ENCODE measurements at regions not wholly inside any gene's neighbourhood (a gene's known extent, or its start where the extent isn't known, plus 50 kb on each side); places are given as distances from the start of the nearest gene placed in this dataset.

GRCh38 chr16:72644911-72645310, 403.0 kb downstream of the ZFHX3 start:
- H3K27ac ChIP-seq (ENCODE audit: low read depth, low read length), result no peak overlapping the region
- H3K27me3 ChIP-seq (ENCODE audit: control insufficient read depth, low read length), result no peaks in the 10 kb centered on the region
- TF ChIP-seq EZH2phosphoT487 (IDR thresholded peaks at IDR 0.05; ENCODE audit: borderline replicate concordance, low read length), result no peak
- no peak for TF ChIP-seq CTCF (IDR thresholded peaks at IDR 0.05; ENCODE audit: low read depth, low read length, poor library complexity, severe bottlenecking)

GRCh38 chr16:72639494-72639893, 408.4 kb downstream of the ZFHX3 start:
- Histone ChIP-seq H3K27me3 (ENCODE audit: control insufficient read depth, low read length) (no peaks in the 10 kb centered on the region), H3K36me3 (ENCODE audit: control insufficient read depth, low read length) (no peaks in the 10 kb centered on the region), H3K79me2 (ENCODE audit: control insufficient read depth, low read length) (peaks cover 36% of the 10 kb centered on the region), H3K4me2 (ENCODE audit: low read length) (no peak overlapping the region), H3K9me2 (replicated peaks; ENCODE audit: control insufficient read depth, low read length) (no peaks in the 10 kb centered on the region), H3K27ac (ENCODE audit: low read depth, low read length) (no peak overlapping the region), H3F3A (ENCODE audit: control insufficient read depth, insufficient read depth) (no peaks in the 10 kb centered on the region), H4K20me1 (ENCODE audit: control insufficient read depth, insufficient read depth, low read depth, low read length) (no peaks in the 10 kb centered on the region), H3K9me3 (ENCODE audit: control insufficient read depth, insufficient read depth, low read length) (no peaks in the 10 kb centered on the region), H3K4me1 (ENCODE audit: control insufficient read depth, low read length) (no peaks in the 10 kb centered on the region), H3K4me3 (ENCODE audit: low read length) (no peak overlapping the region)
- TF ChIP-seq CTCF (IDR thresholded peaks at IDR 0.05; ENCODE audit: low read depth, low read length, poor library complexity, severe bottlenecking) (no peak), EZH2phosphoT487 (IDR thresholded peaks at IDR 0.05; ENCODE audit: borderline replicate concordance, low read length) (no peak)

More at GRCh38 chr16:72644911-72645310, 403.0 kb downstream of the ZFHX3 start:
- H3K4me2 ChIP-seq (ENCODE audit: low read length), result no peak overlapping the region
- no peaks in the 10 kb centered on the region for H4K20me1 ChIP-seq (ENCODE audit: control insufficient read depth, insufficient read depth, low read depth, low read length)
- peaks cover 8% of the 10 kb centered on the region for H3K4me1 ChIP-seq (ENCODE audit: control insufficient read depth, low read length)
- H3K4me3 ChIP-seq (ENCODE audit: low read length), result no peak overlapping the region
- no peaks in the 10 kb centered on the region for H3K9me3 ChIP-seq (ENCODE audit: control insufficient read depth, insufficient read depth, low read length)
- no peaks in the 10 kb centered on the region for H3K9me2 ChIP-seq (replicated peaks; ENCODE audit: control insufficient read depth, low read length)
- no peaks in the 10 kb centered on the region for H3K36me3 ChIP-seq (ENCODE audit: control insufficient read depth, low read length)
- peaks cover 55% of the 10 kb centered on the region for H3K79me2 ChIP-seq (ENCODE audit: control insufficient read depth, low read length)
- no peaks in the 10 kb centered on the region for H3F3A ChIP-seq (ENCODE audit: control insufficient read depth, insufficient read depth)

- Histone ChIP-seq H3K9me2 (replicated peaks; ENCODE audit: control insufficient read depth, low read length) (no peaks in the 10 kb centered on the region), H3F3A (ENCODE audit: control insufficient read depth, insufficient read depth) (no peaks in the 10 kb centered on the region), H3K4me1 (ENCODE audit: control insufficient read depth, low read length) (no peaks in the 10 kb centered on the region), H3K27ac (ENCODE audit: low read depth, low read length) (no peak overlapping the region), H3K4me3 (ENCODE audit: low read length) (no peak overlapping the region), H3K4me2 (ENCODE audit: low read length) (no peak overlapping the region), H3K79me2 (ENCODE audit: control insufficient read depth, low read length) (peaks cover 20% of the 10 kb centered on the region), H3K36me3 (ENCODE audit: control insufficient read depth, low read length) (no peaks in the 10 kb centered on the region), H4K20me1 (ENCODE audit: control insufficient read depth, insufficient read depth, low read depth, low read length) (no peaks in the 10 kb centered on the region), H3K9me3 (ENCODE audit: control insufficient read depth, insufficient read depth, low read length) (no peaks in the 10 kb centered on the region), H3K27me3 (ENCODE audit: control insufficient read depth, low read length) (no peaks in the 10 kb centered on the region)
- TF ChIP-seq EZH2phosphoT487 (IDR thresholded peaks at IDR 0.05; ENCODE audit: borderline replicate concordance, low read length) (no peak), CTCF (IDR thresholded peaks at IDR 0.05; ENCODE audit: low read depth, low read length, poor library complexity, severe bottlenecking) (no peak)
These were observed 410.6 kb downstream of the ZFHX3 start for GRCh38 chr16:72637306-72637705.

GRCh38 chr16:72635694-72636093, 412.2 kb downstream of the ZFHX3 start:
- TF ChIP-seq CTCF (IDR thresholded peaks at IDR 0.05; ENCODE audit: low read depth, low read length, poor library complexity, severe bottlenecking) (no peak), EZH2phosphoT487 (IDR thresholded peaks at IDR 0.05; ENCODE audit: borderline replicate concordance, low read length) (no peak)
- Histone ChIP-seq H3K4me3 (ENCODE audit: low read length) (no peak overlapping the region), H3K27ac (ENCODE audit: low read depth, low read length) (no peak overlapping the region), H3K9me3 (ENCODE audit: control insufficient read depth, insufficient read depth, low read length) (no peaks in the 10 kb centered on the region), H3K36me3 (ENCODE audit: control insufficient read depth, low read length) (no peaks in the 10 kb centered on the region), H4K20me1 (ENCODE audit: control insufficient read depth, insufficient read depth, low read depth, low read length) (no peaks in the 10 kb centered on the region), H3K4me1 (ENCODE audit: control insufficient read depth, low read length) (no peaks in the 10 kb centered on the region), H3K79me2 (ENCODE audit: control insufficient read depth, low read length) (peaks cover 14% of the 10 kb centered on the region), H3K4me2 (ENCODE audit: low read length) (no peak overlapping the region), H3F3A (ENCODE audit: control insufficient read depth, insufficient read depth) (no peaks in the 10 kb centered on the region), H3K9me2 (replicated peaks; ENCODE audit: control insufficient read depth, low read length) (no peaks in the 10 kb centered on the region), H3K27me3 (ENCODE audit: control insufficient read depth, low read length) (no peaks in the 10 kb centered on the region)

Measured in DOHH2 (cell line).